ENCODE measurements at regions not wholly inside any gene's neighbourhood (a gene's known extent, or its start where the extent isn't known, plus 50 kb on each side); places are given as distances from the start of the nearest gene placed in this dataset.

- TF ChIP-seq CTCF (IDR thresholded peaks at IDR 0.05; ENCODE audit: low read length) (no peak), EZH2 (IDR thresholded peaks at IDR 0.05; ENCODE audit: borderline replicate concordance, low read length) (no peak)
These were observed 416.5 kb upstream of the KCNH7 start for GRCh38 chr2:163255086-163255485.

All from OCI-LY1 (cell line).